H1 (cell line): ENCODE measurements at regions not wholly inside any gene's neighbourhood (a gene's known extent, or its start where the extent isn't known, plus 50 kb on each side); places are given as distances from the start of the nearest gene placed in this dataset.

Experiments used
- EZH2 ChIP-seq: fragments of 200-600 bp; sonication (generic); IDR thresholded peaks from 2 replicates; pipeline ENCODE4 v1.7.1; 2012; ENCODE audit warnings: low read depth, mild to moderate bottlenecking, moderate library complexity, low read length, inconsistent platforms; ENCODE audit not compliant: severe bottlenecking
- HDAC2 ChIP-seq, 2 experiments: fragments of 300-600 bp in 1 of 2; sonication (generic) in 1 of 2; IDR thresholded peaks; 2 replicates each; pipeline ENCODE4 v1.6.1; 2011 to 2012; ENCODE audit warnings: low read depth in 2 of 2, low read length in 2 of 2, mild to moderate bottlenecking in 2 of 2, moderate library complexity in 2 of 2, borderline replicate concordance in 1 of 2, inconsistent platforms in 1 of 2
- JUND ChIP-seq: IDR thresholded peaks from 2 replicates; pipeline ENCODE4 v1.6.1; 2011; ENCODE audit warnings: mild to moderate bottlenecking, improper control_type of control experiment, low read length
- POLR2A ChIP-seq, 2 experiments: IDR thresholded peaks; 1 replicate in 1 of 2; 2 replicates in 1 of 2; pipeline ENCODE4 v1.6.1; 2011; ENCODE audit warnings: low read depth in 2 of 2, low read length in 2 of 2, mild to moderate bottlenecking in 2 of 2; ENCODE audit errors: control extremely low read depth in 1 of 2
- SIRT6 ChIP-seq: IDR thresholded peaks from one replicate; pipeline ENCODE4 v1.7.1; 2012; ENCODE audit warnings: low read length, inconsistent platforms
- SUZ12 ChIP-seq: fragments of 200-600 bp; sonication (generic); IDR thresholded peaks from 2 replicates; pipeline ENCODE4 v1.6.1; 2012; ENCODE audit warnings: mild to moderate bottlenecking, inconsistent platforms, low read length, moderate library complexity, mixed read lengths
- TF ChIP-seq, protein P1 (sequence below), 3 experiments: IDR thresholded peaks; 1 replicate in 2 of 3; 2 replicates in 1 of 3; pipeline versions ENCODE4 v1.5.1 to v1.6.1; 2011; ENCODE audit warnings: low read length in 3 of 3, mild to moderate bottlenecking in 3 of 3, inconsistent platforms in 2 of 3, low read depth in 1 of 3, moderate library complexity in 1 of 3; ENCODE audit not compliant: insufficient read depth in 1 of 3; ENCODE audit errors: control extremely low read depth in 1 of 3

DNA sequence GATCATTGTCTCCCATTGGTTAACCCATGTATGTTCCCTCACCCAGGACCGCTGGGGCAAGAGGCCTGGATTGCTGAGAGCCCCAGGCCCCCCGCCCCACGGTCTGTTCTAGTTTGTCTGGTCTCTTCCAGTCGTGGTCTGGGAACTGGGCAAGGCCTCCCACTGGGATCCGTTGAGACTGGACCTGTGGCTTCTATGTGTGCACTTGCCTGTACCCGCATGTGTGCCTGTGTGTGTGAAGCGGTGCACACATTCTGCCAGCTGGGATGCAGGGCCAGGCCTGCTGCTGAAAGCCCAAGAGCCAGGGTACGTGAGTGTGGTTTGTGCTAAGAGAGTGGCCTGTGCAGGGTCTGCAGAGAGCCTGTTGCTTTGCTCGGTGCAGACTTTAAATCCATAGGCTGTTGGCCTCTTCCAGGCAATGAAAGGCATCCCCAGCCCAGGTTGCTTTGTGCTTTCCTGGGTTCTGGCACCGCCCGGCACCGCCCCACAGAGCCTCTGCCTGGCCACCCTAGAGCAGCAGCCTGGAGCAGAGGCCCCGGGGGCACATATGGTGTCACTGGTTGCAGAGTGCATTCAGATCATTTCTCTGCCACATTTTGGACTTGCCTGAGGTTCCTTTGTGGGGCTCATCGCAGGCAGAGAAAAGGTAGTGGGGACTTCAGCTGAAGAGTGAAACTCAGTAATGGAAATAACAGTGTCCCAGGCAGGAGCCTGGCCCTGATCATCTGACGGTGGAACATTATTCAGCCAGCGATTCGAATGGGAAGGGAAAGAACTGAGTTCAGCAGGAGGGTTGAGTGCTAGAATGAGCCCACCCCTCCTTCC lies 215.5 kb downstream of the GLRX3 start:
- TF ChIP-seq, protein P1, sequence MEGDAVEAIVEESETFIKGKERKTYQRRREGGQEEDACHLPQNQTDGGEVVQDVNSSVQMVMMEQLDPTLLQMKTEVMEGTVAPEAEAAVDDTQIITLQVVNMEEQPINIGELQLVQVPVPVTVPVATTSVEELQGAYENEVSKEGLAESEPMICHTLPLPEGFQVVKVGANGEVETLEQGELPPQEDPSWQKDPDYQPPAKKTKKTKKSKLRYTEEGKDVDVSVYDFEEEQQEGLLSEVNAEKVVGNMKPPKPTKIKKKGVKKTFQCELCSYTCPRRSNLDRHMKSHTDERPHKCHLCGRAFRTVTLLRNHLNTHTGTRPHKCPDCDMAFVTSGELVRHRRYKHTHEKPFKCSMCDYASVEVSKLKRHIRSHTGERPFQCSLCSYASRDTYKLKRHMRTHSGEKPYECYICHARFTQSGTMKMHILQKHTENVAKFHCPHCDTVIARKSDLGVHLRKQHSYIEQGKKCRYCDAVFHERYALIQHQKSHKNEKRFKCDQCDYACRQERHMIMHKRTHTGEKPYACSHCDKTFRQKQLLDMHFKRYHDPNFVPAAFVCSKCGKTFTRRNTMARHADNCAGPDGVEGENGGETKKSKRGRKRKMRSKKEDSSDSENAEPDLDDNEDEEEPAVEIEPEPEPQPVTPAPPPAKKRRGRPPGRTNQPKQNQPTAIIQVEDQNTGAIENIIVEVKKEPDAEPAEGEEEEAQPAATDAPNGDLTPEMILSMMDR (IDR thresholded peaks at IDR 0.05; ENCODE audit: control extremely low read depth in 1 of 3, insufficient read depth in 1 of 3, low read depth in 1 of 3, low read length in 3 of 3): no peak
- TF ChIP-seq EZH2 (no peak), SUZ12 (no peak), POLR2A (IDR thresholded peaks at IDR 0.05; ENCODE audit: control extremely low read depth in 1 of 2, low read depth in 2 of 2, low read length in 2 of 2) (no peak), HDAC2 (IDR thresholded peaks at IDR 0.05; ENCODE audit: borderline replicate concordance in 1 of 2, low read depth in 2 of 2, low read length in 2 of 2) (no peak), JUND (no peak), SIRT6 (no peak)
